ENCODE measurements at regions not wholly inside any gene's neighbourhood (a gene's known extent, or its start where the extent isn't known, plus 50 kb on each side); places are given as distances from the start of the nearest gene placed in this dataset.

DNA sequence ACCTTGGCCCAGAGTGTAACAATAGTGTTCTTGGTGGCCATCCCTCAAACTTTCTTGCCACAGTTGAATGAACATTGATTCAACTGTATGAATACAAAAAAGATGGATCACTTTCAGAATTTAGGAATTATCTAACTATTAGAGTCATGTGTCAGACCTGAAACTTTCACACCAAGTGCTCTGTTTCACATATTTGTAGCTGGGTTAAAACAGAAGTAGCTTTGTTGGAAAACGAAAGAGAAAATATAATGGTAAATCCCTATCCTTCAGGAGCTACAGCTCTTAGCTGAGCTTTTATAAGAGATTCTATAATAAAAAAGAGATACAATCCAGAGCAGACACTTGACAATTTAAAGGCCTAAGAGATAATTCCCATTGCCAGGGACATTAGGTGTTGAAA is 719.3 kb downstream of the JRKL start:
- Mint-ChIP-seq H3K9me3 (peaks cover 0 to 6% (median 3%) of the 10 kb centered on the region in 7 donors), H3K4me1 (no peaks in the 10 kb centered on the region), H3K4me3 (no peak overlapping the region), H3K36me3 (no peaks in the 10 kb centered on the region), H3K27ac (no peak overlapping the region), H3K27me3 (no peaks in the 10 kb centered on the region)
- no peaks in the 10 kb centered on the region for H3K9me3 ChIP-seq (ENCODE audit: control insufficient read depth in 2 of 2, low read length in 2 of 2)
- no peaks in the 10 kb centered on the region for H3K4me1 ChIP-seq (ENCODE audit: control insufficient read depth, insufficient read depth, low read length, poor library complexity, severe bottlenecking)
- no peaks in the 10 kb centered on the region for H3K36me3 ChIP-seq (ENCODE audit: control insufficient read depth, insufficient read depth, low read length)
- H3K27me3 ChIP-seq (ENCODE audit: control insufficient read depth, insufficient read depth, low read length), result no peaks in the 10 kb centered on the region
- H3K4me3 ChIP-seq (ENCODE audit: low read depth, low read length), result no peak overlapping the region
- ATAC-seq (ENCODE audit: low read depth in 2 of 2) (no peak), DNase-seq (no peak)
- H3K27ac ChIP-seq (ENCODE audit: insufficient read depth, low read length, poor library complexity, severe bottlenecking), result no peak overlapping the region

- no peak overlapping the region for H3K27ac Mint-ChIP-seq
- no peaks in the 10 kb centered on the region for H3K4me1 ChIP-seq (ENCODE audit: control insufficient read depth, insufficient read depth, low read length, poor library complexity, severe bottlenecking)
- no peaks in the 10 kb centered on the region for H3K36me3 Mint-ChIP-seq
- DNase-seq (no peak), ATAC-seq (ENCODE audit: low read depth in 2 of 2) (no peak)
- H3K4me3 Mint-ChIP-seq, result no peak overlapping the region
- H3K9me3 ChIP-seq (ENCODE audit: control insufficient read depth in 2 of 2, low read length in 2 of 2), result no peaks in the 10 kb centered on the region
- no peak overlapping the region for H3K27ac ChIP-seq (ENCODE audit: insufficient read depth, low read length, poor library complexity, severe bottlenecking)
- peaks cover 0 to 7% (median 3%) of the 10 kb centered on the region in 7 donors for H3K9me3 Mint-ChIP-seq
- no peaks in the 10 kb centered on the region for H3K27me3 ChIP-seq (ENCODE audit: control insufficient read depth, insufficient read depth, low read length)
- no peaks in the 10 kb centered on the region for H3K27me3 Mint-ChIP-seq
- no peaks in the 10 kb centered on the region for H3K36me3 ChIP-seq (ENCODE audit: control insufficient read depth, insufficient read depth, low read length)
- H3K4me1 Mint-ChIP-seq, result no peaks in the 10 kb centered on the region
- H3K4me3 ChIP-seq (ENCODE audit: low read depth, low read length), result no peak overlapping the region
Observed at GRCh38 chr11:97110376-97110775, 720.6 kb downstream of the JRKL start.

- Mint-ChIP-seq H3K27me3 (no peaks in the 10 kb centered on the region), H3K9me3 (peaks cover 0 to 7% (median 3%) of the 10 kb centered on the region in 7 donors), H3K36me3 (no peaks in the 10 kb centered on the region), H3K4me1 (no peaks in the 10 kb centered on the region), H3K27ac (no peak overlapping the region), H3K4me3 (no peak overlapping the region)
- Histone ChIP-seq H3K27me3 (ENCODE audit: control insufficient read depth, insufficient read depth, low read length) (no peaks in the 10 kb centered on the region), H3K36me3 (ENCODE audit: control insufficient read depth, insufficient read depth, low read length) (no peaks in the 10 kb centered on the region), H3K4me3 (ENCODE audit: low read depth, low read length) (no peak overlapping the region), H3K27ac (ENCODE audit: insufficient read depth, low read length, poor library complexity, severe bottlenecking) (no peak overlapping the region), H3K9me3 (ENCODE audit: control insufficient read depth in 2 of 2, low read length in 2 of 2) (no peaks in the 10 kb centered on the region), H3K4me1 (ENCODE audit: control insufficient read depth, insufficient read depth, low read length, poor library complexity, severe bottlenecking) (no peaks in the 10 kb centered on the region)
- DNase-seq (no peak), ATAC-seq (ENCODE audit: low read depth in 2 of 2) (no peak)
Observed at GRCh38 chr11:97111559-97111958, 721.7 kb downstream of the JRKL start.

DNA sequence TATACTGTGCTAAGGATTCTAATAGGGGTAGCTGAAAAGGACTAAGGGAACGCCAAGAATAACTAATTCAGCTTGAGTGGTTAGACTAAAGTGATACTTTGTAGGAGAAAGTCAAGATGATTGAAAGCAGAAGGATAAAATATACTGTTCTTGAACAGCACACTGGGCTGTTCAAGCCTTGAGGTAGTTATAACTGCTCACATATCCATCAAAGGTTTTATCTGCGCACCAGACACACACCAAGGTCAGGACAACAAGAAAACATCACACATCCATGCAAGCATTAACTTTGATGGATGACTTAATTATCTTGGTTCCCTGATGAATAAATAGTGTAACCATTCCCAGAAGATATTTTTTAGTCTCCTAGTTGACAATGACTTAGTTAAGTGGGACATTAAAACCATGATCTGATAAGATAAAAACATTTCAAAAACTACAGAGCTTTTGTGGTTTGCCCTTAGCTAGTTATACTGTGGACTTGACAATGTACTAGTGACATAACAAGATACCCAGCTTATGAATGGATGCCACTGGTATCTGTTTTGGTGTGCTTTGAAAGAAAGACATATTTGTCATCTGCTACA is 728.9 kb downstream of the JRKL start:
- no peak overlapping the region for H3K27ac ChIP-seq (ENCODE audit: insufficient read depth, low read length, poor library complexity, severe bottlenecking)
- no peak for ATAC-seq (ENCODE audit: low read depth in 2 of 2)
- peaks cover 0 to 14% (median 1%) of the 10 kb centered on the region in 7 donors for H3K9me3 Mint-ChIP-seq
- H3K4me3 ChIP-seq (ENCODE audit: low read depth, low read length), result no peak overlapping the region
- H3K27me3 Mint-ChIP-seq, result no peaks in the 10 kb centered on the region
- no peaks in the 10 kb centered on the region for H3K9me3 ChIP-seq (ENCODE audit: control insufficient read depth in 2 of 2, low read length in 2 of 2)
- no peaks in the 10 kb centered on the region for H3K36me3 Mint-ChIP-seq
- no peaks in the 10 kb centered on the region for H3K36me3 ChIP-seq (ENCODE audit: control insufficient read depth, insufficient read depth, low read length)
- no peaks in the 10 kb centered on the region for H3K27me3 ChIP-seq (ENCODE audit: control insufficient read depth, insufficient read depth, low read length)
- no peaks in the 10 kb centered on the region for H3K4me1 ChIP-seq (ENCODE audit: control insufficient read depth, insufficient read depth, low read length, poor library complexity, severe bottlenecking)
- no peaks in the 10 kb centered on the region for H3K4me1 Mint-ChIP-seq
- H3K4me3 Mint-ChIP-seq, result no peak overlapping the region
- no peak overlapping the region for H3K27ac Mint-ChIP-seq
- DNase-seq, result no peak

- Histone ChIP-seq H3K27me3 (ENCODE audit: control insufficient read depth, insufficient read depth, low read length) (no peaks in the 10 kb centered on the region), H3K27ac (ENCODE audit: insufficient read depth, low read length, poor library complexity, severe bottlenecking) (no peak overlapping the region), H3K4me1 (ENCODE audit: control insufficient read depth, insufficient read depth, low read length, poor library complexity, severe bottlenecking) (no peaks in the 10 kb centered on the region), H3K4me3 (ENCODE audit: low read depth, low read length) (no peak overlapping the region), H3K9me3 (ENCODE audit: control insufficient read depth in 2 of 2, low read length in 2 of 2) (no peaks in the 10 kb centered on the region), H3K36me3 (ENCODE audit: control insufficient read depth, insufficient read depth, low read length) (no peaks in the 10 kb centered on the region)
- DNase-seq (no peak), ATAC-seq (ENCODE audit: low read depth in 2 of 2) (no peak)
- no peak overlapping the region for H3K4me3 Mint-ChIP-seq
- peaks cover 0 to 26% (median 5%) of the 10 kb centered on the region in 7 donors for H3K9me3 Mint-ChIP-seq
- H3K36me3 Mint-ChIP-seq, result no peaks in the 10 kb centered on the region
- H3K4me1 Mint-ChIP-seq, result no peaks in the 10 kb centered on the region
- no peaks in the 10 kb centered on the region for H3K27me3 Mint-ChIP-seq
- H3K27ac Mint-ChIP-seq, result no peak overlapping the region
Observed at GRCh38 chr11:97123237-97123636, 733.4 kb downstream of the JRKL start.

DNA sequence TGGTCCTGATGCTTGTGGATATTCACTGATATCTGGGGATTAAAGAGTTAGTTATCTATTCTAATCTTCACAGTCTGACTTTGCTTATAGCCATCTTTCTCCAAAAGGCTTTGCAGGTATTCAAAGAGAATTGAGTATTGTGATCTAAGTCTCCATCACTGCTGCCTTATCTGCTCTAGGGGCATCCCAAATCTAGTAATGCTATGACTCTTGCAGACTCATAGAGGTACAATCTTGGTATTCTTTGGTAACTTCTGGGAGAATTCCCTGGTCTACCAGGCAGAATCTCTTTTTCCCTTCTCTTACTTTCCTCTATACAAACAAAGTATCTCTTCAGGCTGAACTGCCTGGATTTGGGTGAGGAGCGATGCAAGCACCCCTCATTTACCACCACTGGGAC is 746.3 kb downstream of the JRKL start:
- Histone ChIP-seq H3K27me3 (ENCODE audit: control insufficient read depth, insufficient read depth, low read length) (no peaks in the 10 kb centered on the region), H3K4me3 (ENCODE audit: low read depth, low read length) (no peak overlapping the region), H3K4me1 (ENCODE audit: control insufficient read depth, insufficient read depth, low read length, poor library complexity, severe bottlenecking) (no peaks in the 10 kb centered on the region), H3K9me3 (ENCODE audit: control insufficient read depth in 2 of 2, low read length in 2 of 2) (no peaks in the 10 kb centered on the region), H3K36me3 (ENCODE audit: control insufficient read depth, insufficient read depth, low read length) (no peaks in the 10 kb centered on the region), H3K27ac (ENCODE audit: insufficient read depth, low read length, poor library complexity, severe bottlenecking) (no peak overlapping the region)
- no peaks in the 10 kb centered on the region for H3K36me3 Mint-ChIP-seq
- no peak for DNase-seq
- peaks cover 5 to 19% (median 10%) of the 10 kb centered on the region in 7 donors for H3K9me3 Mint-ChIP-seq
- no peak for ATAC-seq (ENCODE audit: low read depth in 2 of 2)
- no peak overlapping the region for H3K27ac Mint-ChIP-seq
- no peaks in the 10 kb centered on the region for H3K4me1 Mint-ChIP-seq
- no peaks in the 10 kb centered on the region for H3K27me3 Mint-ChIP-seq
- no peak overlapping the region for H3K4me3 Mint-ChIP-seq

DNA sequence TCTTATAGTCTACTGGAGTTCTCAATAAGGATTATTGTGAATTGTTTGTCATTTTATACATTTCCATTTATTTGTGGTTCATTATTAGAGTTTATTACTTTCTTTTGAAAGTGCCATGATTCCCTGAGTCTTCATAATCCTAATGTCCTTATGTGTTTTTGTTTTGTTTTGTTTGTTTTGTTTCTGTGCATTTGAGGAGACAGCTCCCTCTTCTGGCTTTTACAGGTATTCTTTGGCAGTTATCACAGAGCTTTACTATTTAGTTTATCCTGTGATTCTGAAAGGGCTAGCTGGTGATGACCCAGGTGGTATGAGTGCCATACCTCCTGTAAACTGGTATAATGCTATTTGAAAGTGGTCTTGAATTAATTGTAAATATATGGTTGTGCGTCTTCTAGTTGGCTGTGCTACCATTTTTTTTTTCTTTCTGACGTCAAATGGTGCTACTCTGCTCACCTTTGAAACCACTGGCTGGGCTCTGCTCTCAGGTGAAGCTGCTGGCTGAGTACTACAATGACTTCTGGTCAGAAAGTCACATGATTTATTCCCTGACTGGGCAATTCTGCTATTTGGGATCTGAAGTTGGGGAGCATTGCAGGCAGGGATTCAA is 751.2 kb downstream of the JRKL start:
- no peaks in the 10 kb centered on the region for H3K4me1 ChIP-seq (ENCODE audit: control insufficient read depth, insufficient read depth, low read length, poor library complexity, severe bottlenecking)

DNA sequence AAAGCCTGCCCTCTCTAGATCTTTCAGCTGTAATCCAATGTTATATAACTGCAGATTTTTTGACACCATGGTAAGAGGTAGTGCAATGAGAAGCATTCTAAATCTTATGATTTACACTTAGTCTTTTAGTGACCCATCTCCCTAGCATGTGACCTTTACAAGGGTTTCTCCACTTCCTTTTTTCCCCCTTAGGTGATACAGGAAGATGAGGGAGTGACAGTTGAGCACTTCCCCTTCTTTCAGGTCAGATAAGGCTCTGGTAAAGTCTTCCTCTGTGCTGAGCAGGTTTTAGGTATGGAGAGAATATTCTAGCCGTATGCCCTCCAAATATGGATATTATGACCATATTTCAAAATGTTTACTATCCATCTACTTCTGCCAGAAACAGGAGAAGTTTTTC is 753.6 kb downstream of the JRKL start:
- Mint-ChIP-seq H3K9me3 (peaks cover 0 to 30% (median 13%) of the 10 kb centered on the region in 7 donors), H3K36me3 (no peaks in the 10 kb centered on the region), H3K4me1 (no peaks in the 10 kb centered on the region), H3K27ac (no peak overlapping the region), H3K4me3 (no peak overlapping the region), H3K27me3 (no peaks in the 10 kb centered on the region)
- ATAC-seq (ENCODE audit: low read depth in 2 of 2) (no peak), DNase-seq (no peak)
- no peak overlapping the region for H3K4me3 ChIP-seq (ENCODE audit: low read depth, low read length)
- H3K27me3 ChIP-seq (ENCODE audit: control insufficient read depth, insufficient read depth, low read length), result no peaks in the 10 kb centered on the region
- no peak overlapping the region for H3K27ac ChIP-seq (ENCODE audit: insufficient read depth, low read length, poor library complexity, severe bottlenecking)
- H3K9me3 ChIP-seq (ENCODE audit: control insufficient read depth in 2 of 2, low read length in 2 of 2), result peaks cover 0 to 4% of the 10 kb centered on the region in 2 experiments
- no peaks in the 10 kb centered on the region for H3K36me3 ChIP-seq (ENCODE audit: control insufficient read depth, insufficient read depth, low read length)
- no peaks in the 10 kb centered on the region for H3K4me1 ChIP-seq (ENCODE audit: control insufficient read depth, insufficient read depth, low read length, poor library complexity, severe bottlenecking)

More for the DNA sequence above, 751.2 kb downstream of the JRKL start:
- Histone ChIP-seq H3K27ac (ENCODE audit: insufficient read depth, low read length, poor library complexity, severe bottlenecking) (no peak overlapping the region), H3K27me3 (ENCODE audit: control insufficient read depth, insufficient read depth, low read length) (no peaks in the 10 kb centered on the region), H3K4me3 (ENCODE audit: low read depth, low read length) (no peak overlapping the region), H3K36me3 (ENCODE audit: control insufficient read depth, insufficient read depth, low read length) (no peaks in the 10 kb centered on the region), H3K9me3 (ENCODE audit: control insufficient read depth in 2 of 2, low read length in 2 of 2) (peaks cover 0 to 4% of the 10 kb centered on the region in 2 experiments)
- DNase-seq (no peak), ATAC-seq (ENCODE audit: low read depth in 2 of 2) (no peak)
- no peaks in the 10 kb centered on the region for H3K36me3 Mint-ChIP-seq
- H3K27me3 Mint-ChIP-seq, result no peaks in the 10 kb centered on the region
- H3K4me1 Mint-ChIP-seq, result no peaks in the 10 kb centered on the region
- no peak overlapping the region for H3K4me3 Mint-ChIP-seq
- H3K27ac Mint-ChIP-seq, result no peak overlapping the region
- peaks cover 5 to 33% (median 12%) of the 10 kb centered on the region in 7 donors for H3K9me3 Mint-ChIP-seq
